GM12892 (cell line): ENCODE measurements at regions not wholly inside any gene's neighbourhood (a gene's known extent, or its start where the extent isn't known, plus 50 kb on each side); places are given as distances from the start of the nearest gene placed in this dataset.

Experiments
- POLR2A ChIP-seq: IDR thresholded peaks from 2 replicates; pipeline ENCODE4 v1.6.1; 2011; ENCODE audit warnings: low read depth, low read length, control low read depth
- POLR2AphosphoS5 ChIP-seq: IDR thresholded peaks from 2 replicates; pipeline ENCODE4 v1.6.1; 2011; ENCODE audit warnings: low read depth, low read length, control low read depth

DNA sequence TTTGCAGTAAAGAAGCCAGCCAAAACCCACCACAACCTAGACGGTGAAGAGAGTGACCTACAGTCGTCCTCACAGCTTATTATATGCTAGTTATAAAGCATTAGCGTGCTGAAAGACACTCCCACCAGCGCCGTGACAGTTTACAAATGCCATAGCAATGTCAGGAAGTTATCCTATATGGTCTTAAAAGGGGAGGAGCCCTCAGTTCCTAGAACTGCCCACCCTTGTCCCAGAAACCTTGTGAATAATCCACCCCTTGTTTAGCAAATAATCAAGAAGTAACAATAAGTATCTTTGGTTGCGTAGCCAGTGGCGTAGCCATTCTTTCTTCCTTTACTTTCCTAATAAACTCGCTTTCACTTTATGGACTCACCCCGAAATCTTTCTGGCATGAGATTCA, 227.9 kb upstream of the ARGLU1 start:
- TF ChIP-seq POLR2A, result no peak
- no peak for TF ChIP-seq POLR2AphosphoS5
